ENCODE measurements at regions not wholly inside any gene's neighbourhood (a gene's known extent, or its start where the extent isn't known, plus 50 kb on each side); places are given as distances from the start of the nearest gene placed in this dataset.

DNA sequence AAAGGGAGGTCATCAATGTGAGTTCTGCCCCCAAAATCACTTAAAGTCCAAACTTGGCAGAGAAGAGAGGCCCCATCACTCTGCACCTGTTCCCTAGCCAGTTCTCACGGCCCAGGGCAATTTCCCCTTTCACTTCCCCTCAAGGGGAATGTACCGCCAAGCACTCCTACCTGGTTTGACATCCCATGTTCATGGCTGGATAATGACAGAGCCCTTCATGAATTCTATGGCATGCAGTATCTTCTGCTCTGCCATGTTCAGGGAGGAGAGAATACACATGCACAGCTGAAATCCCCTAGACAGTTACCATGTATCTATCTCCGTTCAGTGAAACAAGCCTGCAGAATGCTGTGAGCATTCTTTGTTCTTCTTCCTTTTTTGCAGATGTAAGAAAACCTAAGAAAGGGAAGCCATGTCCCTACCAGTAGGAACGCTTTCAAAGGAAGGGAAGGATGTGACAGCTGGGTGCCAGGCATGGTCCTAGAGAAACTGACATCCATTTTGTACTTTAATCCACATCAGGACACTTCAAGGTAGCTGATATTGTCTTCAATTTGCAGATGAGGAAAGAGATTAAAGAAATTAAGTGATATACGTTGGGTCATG lies 79.8 kb upstream of the ARID1B start:
- H3K36me3 ChIP-seq (ENCODE audit: control insufficient read depth in 2 of 2, extremely low read depth in 1 of 2, insufficient read depth in 2 of 2, low read length in 2 of 2): no peaks in the 10 kb centered on the region
- no peak for DNase-seq (ENCODE audit: low read depth, low spot score)
- H2AFZ ChIP-seq (ENCODE audit: control insufficient read depth, low read length): no peak overlapping the region
- H3K9me3 ChIP-seq (ENCODE audit: control insufficient read depth, low read depth, low read length): no peaks in the 10 kb centered on the region
- H3K9ac ChIP-seq (ENCODE audit: control insufficient read depth, extremely low read depth, insufficient read depth, low read length): no peak overlapping the region
- peaks cover 11% of the 10 kb centered on the region for H3K4me1 ChIP-seq (ENCODE audit: control insufficient read depth, extremely low read depth, insufficient read depth, low read length)
- H3K4me2 ChIP-seq (ENCODE audit: control insufficient read depth, extremely low read depth, insufficient read depth, low read depth, low read length): no peak overlapping the region
- H3K79me2 ChIP-seq (ENCODE audit: control insufficient read depth, insufficient read depth, low read length): no peaks in the 10 kb centered on the region
- dilution Hi-C loops (cut with MboI; ENCODE audit: extremely low pct_ligation_motif_present, low sequenced_read_pairs): no loop called here
- TF ChIP-seq EZH2 (IDR thresholded peaks at IDR 0.05; ENCODE audit: low read length): no peak
- TF ChIP-seq, protein P1, sequence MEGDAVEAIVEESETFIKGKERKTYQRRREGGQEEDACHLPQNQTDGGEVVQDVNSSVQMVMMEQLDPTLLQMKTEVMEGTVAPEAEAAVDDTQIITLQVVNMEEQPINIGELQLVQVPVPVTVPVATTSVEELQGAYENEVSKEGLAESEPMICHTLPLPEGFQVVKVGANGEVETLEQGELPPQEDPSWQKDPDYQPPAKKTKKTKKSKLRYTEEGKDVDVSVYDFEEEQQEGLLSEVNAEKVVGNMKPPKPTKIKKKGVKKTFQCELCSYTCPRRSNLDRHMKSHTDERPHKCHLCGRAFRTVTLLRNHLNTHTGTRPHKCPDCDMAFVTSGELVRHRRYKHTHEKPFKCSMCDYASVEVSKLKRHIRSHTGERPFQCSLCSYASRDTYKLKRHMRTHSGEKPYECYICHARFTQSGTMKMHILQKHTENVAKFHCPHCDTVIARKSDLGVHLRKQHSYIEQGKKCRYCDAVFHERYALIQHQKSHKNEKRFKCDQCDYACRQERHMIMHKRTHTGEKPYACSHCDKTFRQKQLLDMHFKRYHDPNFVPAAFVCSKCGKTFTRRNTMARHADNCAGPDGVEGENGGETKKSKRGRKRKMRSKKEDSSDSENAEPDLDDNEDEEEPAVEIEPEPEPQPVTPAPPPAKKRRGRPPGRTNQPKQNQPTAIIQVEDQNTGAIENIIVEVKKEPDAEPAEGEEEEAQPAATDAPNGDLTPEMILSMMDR (optimal IDR thresholded peaks at IDR 0.05 in 1 of 3, IDR thresholded peaks at IDR 0.05 in 1 of 3, conservative IDR thresholded peaks at IDR 0.05 in 1 of 3; ENCODE audit: extremely low read depth in 1 of 3, insufficient read depth in 2 of 3, low read length in 3 of 3): no peak
- no peaks in the 10 kb centered on the region for H3K9me1 ChIP-seq (ENCODE audit: control insufficient read depth, extremely low read depth, insufficient read depth, low read length)
- H3K27me3 ChIP-seq (ENCODE audit: control insufficient read depth, extremely low read depth, insufficient read depth, low read length): no peaks in the 10 kb centered on the region
- H4K20me1 ChIP-seq (ENCODE audit: control insufficient read depth, extremely low read depth, insufficient read depth, low read length): no peaks in the 10 kb centered on the region
- no peak overlapping the region for H3K4me3 ChIP-seq (ENCODE audit: control insufficient read depth in 2 of 3, extremely low read depth in 1 of 3, insufficient read depth in 2 of 3, low read depth in 1 of 3, low read length in 3 of 3)
- H3K27ac ChIP-seq (ENCODE audit: control insufficient read depth, insufficient read depth, low read length): no peak overlapping the region
- FAIRE-seq: no peak

DNA sequence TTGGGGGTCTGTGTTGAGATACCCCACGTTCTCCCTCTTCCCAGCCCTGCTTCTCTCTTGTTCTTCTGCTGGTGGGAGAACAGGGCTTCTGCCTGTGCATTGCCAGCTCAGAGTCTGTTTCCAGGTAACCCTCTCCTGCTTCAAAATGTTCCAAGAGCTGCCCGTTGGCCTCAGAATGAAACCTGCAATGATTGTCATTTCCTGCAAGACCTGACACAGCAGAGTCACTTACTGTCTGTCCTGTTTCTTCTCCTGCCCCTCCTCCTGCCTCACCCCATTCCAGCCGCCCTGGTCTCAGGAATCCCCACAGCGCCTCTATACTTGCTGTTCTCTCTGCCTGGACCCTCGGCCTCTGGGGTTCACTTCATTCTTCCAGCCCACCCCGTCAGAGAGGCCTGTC lies 81.4 kb upstream of the ARID1B start:
- no peaks in the 10 kb centered on the region for H3K9me3 ChIP-seq (ENCODE audit: control insufficient read depth, low read depth, low read length)
- no peaks in the 10 kb centered on the region for H3K79me2 ChIP-seq (ENCODE audit: control insufficient read depth, insufficient read depth, low read length)
- dilution Hi-C loops (cut with MboI; ENCODE audit: extremely low pct_ligation_motif_present, low sequenced_read_pairs): no loop called here
- H3K36me3 ChIP-seq (ENCODE audit: control insufficient read depth in 2 of 2, extremely low read depth in 1 of 2, insufficient read depth in 2 of 2, low read length in 2 of 2): no peaks in the 10 kb centered on the region
- H3K9me1 ChIP-seq (ENCODE audit: control insufficient read depth, extremely low read depth, insufficient read depth, low read length): no peaks in the 10 kb centered on the region
- peaks cover 11% of the 10 kb centered on the region for H3K4me1 ChIP-seq (ENCODE audit: control insufficient read depth, extremely low read depth, insufficient read depth, low read length)
- no peak for FAIRE-seq
- H3K27ac ChIP-seq (ENCODE audit: control insufficient read depth, insufficient read depth, low read length): no peak overlapping the region
- TF ChIP-seq EZH2 (IDR thresholded peaks at IDR 0.05; ENCODE audit: low read length): no peak
- TF ChIP-seq, protein P1 (optimal IDR thresholded peaks at IDR 0.05 in 1 of 3, IDR thresholded peaks at IDR 0.05 in 1 of 3, conservative IDR thresholded peaks at IDR 0.05 in 1 of 3; ENCODE audit: extremely low read depth in 1 of 3, insufficient read depth in 2 of 3, low read length in 3 of 3): no peak
- no peak for DNase-seq (ENCODE audit: low read depth, low spot score)
- no peak overlapping the region for H3K4me2 ChIP-seq (ENCODE audit: control insufficient read depth, extremely low read depth, insufficient read depth, low read depth, low read length)
- no peak overlapping the region for H3K9ac ChIP-seq (ENCODE audit: control insufficient read depth, extremely low read depth, insufficient read depth, low read length)
- no peak overlapping the region for H2AFZ ChIP-seq (ENCODE audit: control insufficient read depth, low read length)
- H4K20me1 ChIP-seq (ENCODE audit: control insufficient read depth, extremely low read depth, insufficient read depth, low read length): no peaks in the 10 kb centered on the region
- no peak overlapping the region for H3K4me3 ChIP-seq (ENCODE audit: control insufficient read depth in 2 of 3, extremely low read depth in 1 of 3, insufficient read depth in 2 of 3, low read depth in 1 of 3, low read length in 3 of 3)
- H3K27me3 ChIP-seq (ENCODE audit: control insufficient read depth, extremely low read depth, insufficient read depth, low read length): no peaks in the 10 kb centered on the region

Measured in keratinocyte (primary cell).